ENCODE measurements at regions not wholly inside any gene's neighbourhood (a gene's known extent, or its start where the extent isn't known, plus 50 kb on each side); places are given as distances from the start of the nearest gene placed in this dataset.

DNA sequence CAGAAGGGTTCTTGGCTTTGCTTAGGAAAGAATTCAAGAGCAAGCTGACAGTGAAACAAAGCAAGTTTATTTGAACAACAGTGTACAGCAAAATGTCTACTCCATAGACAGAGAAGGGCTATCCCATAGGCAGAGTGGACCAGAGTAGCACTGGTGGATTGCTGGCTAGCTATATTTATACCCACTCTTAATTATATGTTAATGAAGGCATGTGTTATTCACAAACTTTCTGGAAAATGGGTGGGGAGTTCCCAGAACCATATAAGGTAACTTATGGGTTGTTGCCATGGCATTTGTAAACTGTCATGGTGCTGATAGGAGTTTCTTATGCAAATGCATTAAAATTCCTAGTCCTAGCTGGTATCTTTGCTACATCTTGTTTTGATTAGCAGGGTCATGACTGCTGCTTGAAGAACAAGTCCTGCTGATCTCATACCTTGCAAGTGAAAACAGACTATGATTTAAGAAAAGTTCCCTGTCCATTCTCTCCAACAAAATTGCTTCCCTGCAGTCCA is 330.5 kb downstream of the BUD13 start:
- DNase-seq (ENCODE audit: low read depth in 2 of 2), result no peak

DNA sequence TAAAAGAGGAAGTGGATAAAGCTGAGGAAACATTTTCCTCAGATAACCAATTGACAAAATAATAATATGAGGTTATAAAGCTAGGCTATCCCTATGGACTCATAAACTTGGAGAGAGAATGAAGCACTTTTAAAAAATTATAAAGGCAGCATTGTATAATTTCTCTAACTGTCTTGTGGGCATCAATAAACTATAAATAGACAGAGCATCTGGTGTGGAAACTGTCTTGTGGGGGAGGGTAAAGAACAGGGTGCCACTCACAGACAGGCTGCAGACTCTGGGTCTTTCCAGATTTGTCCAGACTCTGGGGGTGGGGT is 333.5 kb downstream of the BUD13 start:
- no peak for DNase-seq (ENCODE audit: low read depth in 2 of 2)

DNA sequence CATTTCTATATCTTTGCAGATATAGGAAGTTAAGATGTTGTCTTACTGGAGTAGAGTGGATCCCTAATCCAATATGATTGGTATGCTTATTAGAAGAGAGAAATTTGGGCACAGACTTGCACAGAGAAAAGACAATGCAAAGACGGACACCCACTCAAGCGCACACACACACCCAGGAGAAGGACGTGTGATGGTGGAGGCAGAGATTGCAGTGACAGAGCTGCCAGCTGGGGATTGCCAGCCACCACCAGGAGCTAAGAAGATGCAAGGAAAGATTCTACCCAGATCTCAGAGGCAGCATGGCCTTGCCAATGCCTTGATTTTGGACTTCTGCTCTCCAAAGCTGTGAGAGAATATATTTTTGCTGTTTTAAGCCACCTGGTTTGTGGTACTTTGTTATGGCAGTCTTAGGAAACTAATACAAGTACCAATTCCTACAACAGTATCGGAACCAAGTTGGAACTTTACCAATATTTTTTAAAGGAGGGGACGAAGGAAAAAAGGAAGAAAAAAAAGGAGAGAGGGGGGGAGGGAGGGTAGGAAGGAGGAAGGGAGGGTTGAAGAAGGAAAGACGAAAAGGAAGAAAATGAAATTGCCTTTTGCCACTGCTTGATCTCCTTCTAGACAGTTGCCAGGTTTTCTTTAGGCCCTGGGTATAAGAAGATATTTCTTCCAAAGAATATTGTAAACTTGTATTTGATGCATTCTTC is 334.0 kb downstream of the BUD13 start:
- no peak for DNase-seq (ENCODE audit: low read depth in 2 of 2)

DNA sequence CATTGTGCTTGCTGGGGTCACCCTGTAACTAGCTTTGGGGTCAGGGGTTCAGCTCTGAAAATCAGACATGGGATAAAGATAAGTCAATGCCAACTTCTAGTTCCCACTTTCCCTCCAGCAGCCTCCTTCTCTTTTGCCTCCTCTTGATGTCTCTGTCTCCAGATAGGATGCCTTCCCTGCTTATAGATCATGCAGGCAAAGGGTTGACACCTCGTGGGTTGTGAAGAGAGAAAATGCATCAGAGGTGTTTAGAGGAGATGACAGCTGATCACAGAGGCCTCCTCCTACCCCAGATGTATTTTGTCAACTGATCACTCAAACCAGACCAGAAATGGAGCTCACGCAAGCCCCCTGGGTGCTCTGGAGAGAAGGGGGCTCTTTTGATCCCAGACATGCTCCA is 337.8 kb downstream of the BUD13 start:
- DNase-seq (ENCODE audit: low read depth in 2 of 2), result no peak

DNA sequence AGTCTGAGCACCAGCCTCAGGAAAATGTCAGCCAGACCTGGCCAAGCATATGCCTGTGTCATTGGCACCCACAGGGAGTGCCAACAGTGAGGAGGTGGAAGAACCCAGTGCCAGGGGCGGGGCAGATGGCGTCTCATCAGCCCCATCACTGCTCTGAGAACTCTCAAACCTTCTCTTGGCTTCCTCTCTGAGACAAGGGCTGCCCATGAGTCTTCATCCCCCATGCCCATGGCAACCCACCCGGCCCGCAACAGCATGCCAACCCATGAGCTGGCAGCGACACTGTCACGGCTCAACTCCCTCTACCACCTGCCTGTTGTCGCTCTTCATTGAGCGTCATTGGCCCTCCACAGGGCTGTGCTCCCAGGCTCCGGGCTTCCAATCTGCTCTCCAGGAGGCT is 340.5 kb downstream of the BUD13 start:
- no peak for DNase-seq (ENCODE audit: low read depth in 2 of 2)

DNA sequence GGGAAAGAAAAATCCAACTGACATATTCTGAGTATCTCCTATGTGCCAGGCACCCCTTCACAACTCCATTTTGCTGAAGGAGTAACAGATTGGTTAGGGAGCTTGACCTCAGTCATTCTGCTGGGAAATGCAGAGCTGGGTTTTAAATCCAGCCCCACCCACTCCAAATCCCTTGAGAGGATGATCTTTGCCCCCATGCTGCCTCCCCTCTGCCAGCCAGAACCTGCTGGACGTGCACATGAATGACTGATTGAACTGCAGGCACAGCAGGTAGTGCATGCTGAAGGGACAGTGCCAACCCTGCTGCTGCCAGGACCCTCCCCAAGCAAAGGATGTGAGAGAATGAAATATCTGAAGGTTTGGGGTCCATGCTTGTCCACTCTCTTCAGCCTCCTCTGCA is 340.9 kb downstream of the BUD13 start:
- no peak for DNase-seq (ENCODE audit: low read depth in 2 of 2)

DNA sequence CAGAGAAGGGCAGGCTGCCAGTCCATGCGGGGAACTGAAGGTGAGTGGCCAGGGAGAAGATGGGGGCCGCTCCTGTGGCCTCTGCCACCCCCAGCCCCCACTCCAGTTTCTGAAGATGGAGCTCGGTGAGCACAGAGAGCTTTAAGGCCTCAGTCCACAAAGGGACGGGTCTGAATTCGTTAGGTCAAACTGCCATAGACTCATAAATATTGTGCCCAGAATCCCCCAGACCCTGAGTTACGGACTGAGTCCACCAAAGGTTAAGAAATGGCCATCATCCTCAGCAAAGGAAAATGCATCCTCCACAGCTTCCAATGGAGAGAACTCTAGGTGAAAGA is 344.2 kb downstream of the BUD13 start:
- no peak for DNase-seq (ENCODE audit: low read depth in 2 of 2)

DNA sequence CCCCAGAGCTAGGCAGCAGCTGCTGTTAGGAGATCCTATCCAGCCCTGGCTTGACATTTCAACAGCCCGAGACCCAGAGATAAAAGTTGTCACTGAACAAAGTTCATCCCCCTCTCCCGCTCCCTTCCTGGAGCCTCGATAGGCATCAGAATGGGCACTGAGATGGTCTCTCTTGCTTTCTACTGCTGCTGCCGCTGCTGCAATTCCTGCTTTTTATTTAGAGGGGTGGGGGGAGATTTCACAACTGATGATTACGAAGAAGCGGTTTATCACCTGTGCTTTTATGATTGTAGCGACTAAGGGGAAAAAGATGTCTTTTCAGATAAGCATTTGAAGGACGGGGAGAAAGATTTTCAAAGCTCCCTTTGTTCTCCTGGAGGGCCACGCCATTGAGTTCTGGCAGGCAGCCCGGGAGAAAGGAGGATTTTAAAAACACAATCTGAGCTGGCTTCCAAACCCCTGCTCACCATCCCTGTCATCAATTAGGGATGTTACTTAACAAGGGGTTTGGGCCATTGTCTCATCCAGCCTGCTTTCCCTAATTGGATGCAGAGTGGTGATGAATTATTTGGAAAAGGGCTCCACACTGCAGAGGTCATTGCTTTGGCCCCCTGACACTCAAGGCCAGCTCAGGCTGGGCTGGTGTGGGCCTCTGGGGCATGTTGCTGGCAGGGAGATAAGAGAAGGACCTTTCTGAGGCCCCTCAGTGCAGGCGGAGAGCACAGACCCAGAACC is 344.7 kb downstream of the BUD13 start:
- no peak for DNase-seq (ENCODE audit: low read depth in 2 of 2)

DNA sequence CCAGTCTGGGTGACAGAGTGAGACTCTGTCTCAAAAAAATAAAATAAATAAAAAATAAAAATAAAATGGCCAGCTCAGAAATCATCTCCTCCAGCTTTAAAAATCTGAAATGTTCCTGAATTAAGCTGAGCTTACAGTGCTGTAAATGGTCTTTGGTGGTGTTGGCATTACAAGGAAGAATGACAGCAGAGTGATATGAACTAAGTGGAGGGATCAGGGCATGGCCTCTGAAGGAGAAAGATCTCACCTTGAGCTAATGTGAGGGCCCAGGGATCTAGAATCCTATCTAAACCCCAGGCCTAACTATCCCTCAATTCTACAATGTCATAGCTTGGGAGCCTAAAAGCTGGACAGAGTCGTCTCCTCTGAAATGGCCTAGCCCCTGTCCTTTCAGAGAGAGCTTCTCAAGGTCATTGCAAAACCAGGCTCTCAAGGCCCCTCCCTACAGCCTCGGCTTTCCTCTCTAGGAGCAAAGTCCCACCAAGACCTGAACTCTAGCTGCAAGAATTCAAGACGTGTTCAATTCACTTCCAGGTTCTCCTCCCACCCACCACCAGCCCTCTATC is 345.4 kb downstream of the BUD13 start:
- no peak for DNase-seq (ENCODE audit: low read depth in 2 of 2)

DNA sequence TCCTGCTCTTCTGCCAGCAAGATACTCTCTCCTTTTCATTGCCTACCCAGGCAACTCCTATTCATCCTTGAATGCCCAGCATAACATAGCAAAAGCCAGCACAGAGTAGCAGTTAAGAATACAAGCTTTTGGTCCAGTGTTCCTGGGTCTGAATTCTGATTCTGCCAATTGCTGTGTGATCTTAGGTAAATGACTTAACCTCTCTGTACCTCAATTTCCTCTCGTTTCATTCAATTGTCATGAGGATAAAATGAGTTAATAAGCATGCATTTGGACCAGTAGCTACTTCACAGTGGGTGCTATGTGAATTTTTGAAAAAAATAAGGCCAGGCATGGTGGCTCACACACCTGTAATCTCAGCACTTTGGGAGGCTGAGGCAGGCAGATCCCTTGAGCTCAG is 346.0 kb downstream of the BUD13 start:
- no peak for DNase-seq (ENCODE audit: low read depth in 2 of 2)

DNA sequence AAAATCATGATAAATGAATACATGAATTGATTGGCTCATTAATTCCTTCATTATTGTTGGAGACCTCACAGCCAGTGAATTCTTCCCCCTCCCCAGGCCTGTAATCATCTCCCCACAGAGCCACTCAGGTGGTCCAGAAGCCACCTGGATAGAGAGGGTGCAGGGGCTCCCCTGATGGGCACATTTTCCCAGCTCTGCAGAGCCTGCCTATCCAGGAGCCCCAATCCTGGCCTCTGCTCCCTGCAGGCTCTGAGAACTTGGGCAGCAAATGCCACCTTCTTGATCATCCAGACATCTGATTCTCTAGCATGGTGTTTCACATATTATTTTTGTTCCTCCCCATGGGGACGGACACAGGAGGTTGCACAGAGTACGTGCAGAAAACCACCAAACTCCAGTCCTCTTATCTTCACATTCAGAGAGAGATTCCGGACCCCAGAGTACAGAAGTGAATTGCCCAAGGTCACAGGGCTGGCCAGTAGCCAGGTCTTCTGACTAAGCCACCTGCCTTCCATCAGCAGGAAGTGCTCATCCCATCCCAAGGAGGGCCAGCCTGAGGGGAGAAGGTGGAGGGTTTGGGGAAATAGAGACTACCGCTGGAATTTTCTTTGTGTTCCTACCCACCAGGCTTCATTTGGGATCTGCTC is 348.0 kb downstream of the BUD13 start:
- DNase-seq (ENCODE audit: low read depth in 2 of 2), result no peak

DNA sequence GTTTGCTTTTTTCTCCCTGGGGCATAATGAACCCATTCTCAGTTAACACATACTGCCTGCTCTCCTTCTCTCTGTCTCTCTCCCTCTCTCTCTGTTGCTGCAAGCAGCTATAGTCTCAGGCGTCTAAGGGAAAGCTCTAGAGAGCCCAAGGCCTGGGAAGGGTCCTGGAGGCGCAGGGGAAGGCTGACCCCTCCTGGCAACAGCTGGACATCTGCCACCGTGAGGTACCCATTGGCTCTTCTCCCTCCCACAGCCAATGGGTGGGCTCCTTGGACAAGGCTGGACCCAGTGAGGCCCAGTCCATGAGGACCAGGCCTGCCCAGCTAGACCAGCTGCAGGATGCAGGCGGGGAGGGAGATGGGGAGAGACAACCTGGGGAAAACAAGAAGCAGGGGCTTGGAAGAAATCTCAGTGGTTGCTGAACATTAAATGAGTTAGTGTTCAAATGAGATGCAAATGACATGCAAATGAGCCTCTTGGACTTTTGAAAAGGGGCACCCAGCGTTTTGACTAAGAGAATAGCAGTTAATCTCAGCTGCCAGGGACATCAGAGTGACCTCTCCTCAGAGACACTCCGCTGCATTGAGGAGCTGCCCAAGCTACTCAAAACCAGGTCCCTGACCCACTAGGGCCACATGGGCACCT is 349.7 kb downstream of the BUD13 start:
- DNase-seq (ENCODE audit: low read depth in 2 of 2), result no peak

DNA sequence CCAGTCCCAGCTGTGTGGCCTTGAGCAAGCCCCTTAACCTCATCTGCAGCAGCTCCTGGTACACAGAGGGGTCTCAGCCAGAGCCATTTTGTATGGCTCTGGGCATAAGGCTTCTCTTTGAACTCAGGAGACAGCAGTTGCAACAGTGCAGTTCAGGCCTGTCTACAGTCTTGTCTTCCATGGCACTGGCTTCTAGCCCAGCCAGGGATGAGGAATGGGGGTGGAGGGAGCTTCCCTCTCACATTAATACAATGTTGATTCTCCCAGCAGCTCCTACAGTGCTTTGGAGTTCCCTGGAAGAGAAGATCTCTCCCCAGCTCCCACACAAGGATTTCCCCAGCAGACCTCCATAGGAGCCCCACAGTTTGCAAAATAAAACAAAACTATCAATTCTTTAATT is 350.2 kb downstream of the BUD13 start:
- DNase-seq (ENCODE audit: low read depth in 2 of 2), result no peak

DNA sequence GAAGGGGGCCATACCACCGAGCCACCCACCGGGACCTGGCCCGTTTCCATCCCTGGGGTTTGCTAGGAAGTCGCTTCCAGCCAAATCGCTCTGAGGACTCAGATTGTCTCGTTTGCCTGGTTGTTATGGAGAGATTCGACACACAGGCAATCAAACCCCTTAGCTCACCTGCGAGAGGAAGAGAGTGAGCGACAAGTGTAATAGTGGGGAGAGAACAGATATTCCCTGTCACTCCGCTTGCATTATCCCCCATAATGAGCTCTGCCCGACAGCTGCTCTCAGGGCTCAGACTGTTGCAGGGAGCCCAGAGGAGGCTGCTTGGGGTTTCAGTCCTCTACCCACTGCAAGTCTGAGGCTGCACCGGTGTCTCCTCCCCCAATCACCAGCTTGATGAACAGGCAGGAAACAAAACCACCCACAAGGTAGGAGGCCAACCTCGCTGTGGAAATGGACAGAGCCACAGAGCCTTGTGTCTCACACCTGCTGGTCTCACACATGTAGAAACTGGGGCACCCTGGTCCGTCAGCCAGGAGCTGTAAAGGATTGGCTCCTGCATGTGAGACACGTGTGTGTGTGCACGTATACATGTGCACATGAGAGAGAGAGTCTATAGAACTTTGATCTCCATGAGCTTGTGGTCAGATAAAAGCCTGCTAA is 351.1 kb downstream of the BUD13 start:
- DNase-seq (ENCODE audit: low read depth in 2 of 2), result no peak

DNA sequence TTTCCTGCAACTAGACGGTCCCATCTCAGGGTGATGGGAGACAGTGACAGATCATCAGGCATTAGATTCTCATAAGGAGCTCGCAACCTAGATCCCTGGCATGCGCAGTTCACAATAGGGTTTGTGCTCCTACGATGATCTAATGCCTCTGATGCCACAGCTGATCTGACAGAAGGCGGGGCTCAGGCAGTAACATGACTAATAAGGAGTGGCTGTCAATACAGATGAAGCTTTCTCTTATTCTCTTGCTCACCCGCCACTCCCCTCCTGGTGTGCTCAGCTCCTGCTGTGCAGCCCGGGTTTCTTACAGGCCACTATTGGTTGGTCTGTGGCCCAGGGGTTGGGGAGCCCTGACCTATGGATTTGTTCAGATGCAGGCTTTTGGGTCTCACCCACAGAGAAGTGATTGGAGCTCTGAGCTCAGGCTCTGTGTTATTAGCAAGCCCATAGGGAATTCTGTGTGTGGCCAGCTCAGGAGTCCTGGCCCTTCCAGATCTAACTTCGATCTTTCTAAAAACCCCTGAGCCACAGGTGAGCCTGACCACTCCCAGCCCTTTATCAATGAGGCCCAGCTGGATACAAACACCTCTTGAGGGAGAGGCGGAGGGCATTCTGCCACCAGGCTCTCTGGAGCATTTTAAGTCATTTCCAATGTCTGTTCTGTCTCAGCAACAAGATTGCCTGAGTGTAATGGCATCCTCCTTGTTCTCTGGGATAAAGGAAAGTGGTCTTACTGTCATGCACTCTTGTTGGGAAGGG is 351.8 kb downstream of the BUD13 start:
- DNase-seq (ENCODE audit: low read depth in 2 of 2), result no peak

DNA sequence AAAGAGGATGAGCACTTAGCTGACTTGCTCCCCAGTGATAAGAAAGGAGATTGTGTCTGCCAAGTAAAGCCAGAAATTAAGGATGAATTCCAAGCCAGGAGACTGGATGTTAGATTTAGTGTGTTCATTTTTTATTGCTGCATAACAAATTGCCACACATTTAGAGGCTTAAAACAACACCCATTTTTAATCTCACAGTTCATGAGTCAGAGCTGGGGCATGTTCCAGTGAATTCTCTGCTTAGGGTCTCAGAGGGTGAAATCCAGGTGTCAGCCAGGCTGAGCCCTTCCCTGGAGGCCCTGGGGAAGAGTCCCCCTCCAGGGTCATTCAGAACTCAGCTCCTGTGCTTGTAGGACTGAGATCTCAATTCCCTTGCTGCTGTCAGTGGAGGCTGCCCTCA is 352.8 kb downstream of the BUD13 start:
- DNase-seq (ENCODE audit: low read depth in 2 of 2), result no peak

DNA sequence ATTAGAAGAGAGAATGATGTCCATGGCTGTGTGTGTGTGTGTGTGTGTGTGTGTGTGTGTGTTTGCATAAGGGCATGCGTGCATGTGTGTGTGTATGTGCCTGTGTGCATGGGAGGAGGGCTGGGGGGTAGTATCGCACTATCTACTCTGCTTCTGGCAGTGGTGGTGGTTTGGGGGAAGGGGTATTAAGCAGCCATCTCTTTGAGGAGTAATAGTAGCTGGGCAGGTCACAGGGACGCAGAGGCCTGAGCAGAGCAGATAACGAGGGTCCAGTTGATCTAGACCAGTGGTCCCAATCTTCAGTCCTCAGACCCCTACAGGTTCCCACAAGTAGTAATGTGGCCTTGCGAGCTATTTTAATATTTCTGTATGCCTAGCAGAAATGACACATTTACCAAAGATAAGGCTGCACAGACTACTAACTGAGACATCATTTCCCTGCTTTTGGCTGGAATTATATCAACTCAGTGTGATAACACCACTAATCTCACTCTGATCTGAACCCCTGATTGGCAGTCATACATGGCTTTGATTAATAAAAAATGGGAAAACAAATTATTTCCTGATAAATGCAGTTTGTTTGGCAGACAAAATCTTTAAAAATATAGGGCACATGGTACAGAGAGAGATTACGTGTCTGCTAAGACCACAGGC is 354.3 kb downstream of the BUD13 start:
- no peak for DNase-seq (ENCODE audit: low read depth in 2 of 2)

DNA sequence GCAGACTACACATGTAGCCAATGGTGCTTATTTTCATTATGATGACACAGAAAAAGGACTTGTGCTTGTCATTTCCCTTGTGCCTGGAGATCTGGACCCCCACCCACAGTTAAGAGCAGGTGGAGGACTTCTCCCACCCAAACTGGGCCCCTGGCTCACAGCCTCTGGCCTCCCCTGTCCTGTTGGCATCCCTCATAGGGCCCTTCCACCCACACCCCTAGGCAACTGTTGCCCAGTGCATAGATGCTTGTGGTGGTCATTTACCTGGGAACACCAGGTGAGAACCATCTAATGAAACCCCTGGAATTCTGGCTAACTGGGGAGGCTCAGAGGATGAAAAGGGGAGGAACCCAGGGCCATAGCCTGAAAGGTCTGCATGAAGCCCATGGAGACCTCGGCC is 355.9 kb downstream of the BUD13 start:
- DNase-seq (ENCODE audit: low read depth in 2 of 2), result no peak

DNA sequence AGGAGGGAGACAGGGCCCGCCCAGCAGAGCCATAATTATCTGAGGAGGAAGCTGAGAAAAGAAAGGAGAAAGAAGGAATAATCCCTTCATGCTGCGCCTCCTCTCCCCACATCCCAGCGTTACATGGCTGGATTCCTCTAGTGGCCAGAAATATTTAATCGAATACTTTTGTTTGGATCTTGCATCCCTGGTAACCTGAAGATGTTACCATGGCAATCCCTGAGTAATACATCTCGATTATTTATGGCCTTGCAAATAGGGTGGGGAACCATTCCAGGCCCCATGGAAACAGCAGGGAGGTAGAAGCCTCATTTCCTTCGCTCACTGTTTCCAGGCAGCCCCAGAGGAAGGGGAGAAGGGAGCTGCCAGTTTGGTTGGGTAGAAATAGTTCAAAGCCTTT is 357.7 kb downstream of the BUD13 start:
- no peak for DNase-seq (ENCODE audit: low read depth in 2 of 2)

DNA sequence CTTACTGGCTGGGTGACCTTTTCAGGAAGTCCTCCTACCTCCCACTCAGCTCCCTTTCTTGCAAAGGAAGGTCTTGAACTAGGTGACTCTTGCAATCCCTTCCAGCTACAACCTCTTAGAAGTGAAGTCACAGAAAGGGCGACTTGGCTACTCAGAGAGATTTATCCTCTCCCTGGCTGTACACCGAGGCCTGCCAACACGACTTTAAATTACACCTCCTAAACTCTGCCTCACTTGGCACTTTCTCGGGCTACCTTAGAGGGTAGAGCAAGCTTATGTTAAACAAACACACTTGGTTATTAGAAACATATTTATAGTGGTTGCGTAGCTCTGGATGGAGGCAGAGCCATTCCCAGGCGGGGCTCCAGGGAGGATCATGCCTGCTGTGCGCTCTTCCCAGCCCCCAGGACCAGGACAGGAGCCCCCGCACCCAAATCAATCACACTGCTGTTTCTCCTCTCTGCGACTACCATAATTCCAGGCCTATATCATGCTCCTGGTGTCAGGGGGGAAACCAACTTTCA is 358.4 kb downstream of the BUD13 start:
- DNase-seq (ENCODE audit: low read depth in 2 of 2), result no peak
